Panc1 (cell line): ENCODE measurements at regions not wholly inside any gene's neighbourhood (a gene's known extent, or its start where the extent isn't known, plus 50 kb on each side); places are given as distances from the start of the nearest gene placed in this dataset.

Experiments
- CTCF ChIP-seq: fragments of 450-650 bp; IDR thresholded peaks from 2 replicates; pipeline ENCODE4 v1.5.1; 2017; ENCODE audit warnings: mild to moderate bottlenecking
- SIN3A ChIP-seq: IDR thresholded peaks from 2 replicates; pipeline ENCODE4 v1.6.1; 2012; ENCODE audit warnings: low read depth, mild to moderate bottlenecking, low read length, moderate library complexity, borderline replicate concordance; ENCODE audit not compliant: insufficient read depth

- no peak for TF ChIP-seq CTCF
- TF ChIP-seq SIN3A = no peak
Measured at GRCh38 chr3:78516937-78517336, 1250.9 kb downstream of the ROBO1 start.
